DOHH2 (cell line): ENCODE measurements at regions not wholly inside any gene's neighbourhood (a gene's known extent, or its start where the extent isn't known, plus 50 kb on each side); places are given as distances from the start of the nearest gene placed in this dataset.

Experiments used
- H3F3A ChIP-seq: fragments of 200-600 bp; sonication (generic), shearing (Covaris generic); 2 replicates; pipeline ENCODE4 v1.6.0; 2016; ENCODE audit warnings: antibody characterized with exemption, mild to moderate bottlenecking; ENCODE audit not compliant: control insufficient read depth, insufficient read depth
- H3K27ac ChIP-seq: fragments of 200-600 bp; sonication (generic); 2 replicates; pipeline ENCODE4 v1.5.1; 2014; ENCODE audit warnings: low read depth, mild to moderate bottlenecking, low read length, moderate library complexity
- H3K27me3 ChIP-seq: fragments of 200-600 bp; sonication (generic); 2 replicates; pipeline ENCODE4 v1.6.1; 2014; ENCODE audit warnings: mild to moderate bottlenecking, low read length, mixed read lengths; ENCODE audit not compliant: control insufficient read depth
- H3K36me3 ChIP-seq: fragments of 200-600 bp; sonication (generic); 2 replicates; pipeline ENCODE4 v1.6.1; 2014; ENCODE audit warnings: mild to moderate bottlenecking, low read length, moderate library complexity, mixed read lengths; ENCODE audit not compliant: control insufficient read depth
- H3K4me1 ChIP-seq: fragments of 200-600 bp; sonication (generic); 2 replicates; pipeline ENCODE4 v1.6.1; 2014; ENCODE audit warnings: mild to moderate bottlenecking, low read length, mixed read lengths; ENCODE audit not compliant: control insufficient read depth
- H3K4me2 ChIP-seq: fragments of 200-600 bp; sonication (generic); 2 replicates; pipeline ENCODE4 v1.6.0; 2014; ENCODE audit warnings: mild to moderate bottlenecking, low read length, moderate library complexity
- H3K4me3 ChIP-seq: fragments of 200-600 bp; sonication (generic); 2 replicates; pipeline ENCODE4 v1.5.1; 2014; ENCODE audit warnings: mild to moderate bottlenecking, low read length, mixed read lengths
- H3K79me2 ChIP-seq: fragments of 200-600 bp; sonication (generic); 2 replicates; pipeline ENCODE4 v1.6.1; 2014; ENCODE audit warnings: mild to moderate bottlenecking, low read length, mixed read lengths; ENCODE audit not compliant: control insufficient read depth
- H3K9me2 ChIP-seq: fragments of 200-600 bp; sonication (generic); replicated peaks from 2 replicates; pipeline ENCODE4 v1.6.1; 2014; ENCODE audit warnings: mild to moderate bottlenecking, low read length, mixed read lengths; ENCODE audit not compliant: control insufficient read depth
- H3K9me3 ChIP-seq: fragments of 200-600 bp; sonication (generic); 2 replicates; pipeline ENCODE4 v1.6.1; 2014; ENCODE audit warnings: antibody characterized with exemption, low read length, mixed read lengths; ENCODE audit not compliant: control insufficient read depth, insufficient read depth
- H4K20me1 ChIP-seq: fragments of 200-600 bp; sonication (generic); 2 replicates; pipeline ENCODE4 v1.6.0; 2014; ENCODE audit warnings: low read depth, mild to moderate bottlenecking, antibody characterized with exemption, low read length, moderate library complexity; ENCODE audit not compliant: control insufficient read depth, insufficient read depth
- EZH2phosphoT487 ChIP-seq: fragments of 200-600 bp; sonication (generic); IDR thresholded peaks from 2 replicates; pipeline ENCODE4 v1.6.1; 2017; ENCODE audit warnings: borderline replicate concordance, mild to moderate bottlenecking, antibody characterized with exemption, low read length, moderate library complexity, mixed read lengths
- TF ChIP-seq, protein P1 (sequence below): fragments of 200-600 bp; sonication (generic); IDR thresholded peaks from one replicate; pipeline ENCODE4 v1.5.1; 2014; ENCODE audit warnings: antibody characterized with exemption, mild to moderate bottlenecking, low read depth, low read length; ENCODE audit not compliant: poor library complexity, severe bottlenecking

DNA sequence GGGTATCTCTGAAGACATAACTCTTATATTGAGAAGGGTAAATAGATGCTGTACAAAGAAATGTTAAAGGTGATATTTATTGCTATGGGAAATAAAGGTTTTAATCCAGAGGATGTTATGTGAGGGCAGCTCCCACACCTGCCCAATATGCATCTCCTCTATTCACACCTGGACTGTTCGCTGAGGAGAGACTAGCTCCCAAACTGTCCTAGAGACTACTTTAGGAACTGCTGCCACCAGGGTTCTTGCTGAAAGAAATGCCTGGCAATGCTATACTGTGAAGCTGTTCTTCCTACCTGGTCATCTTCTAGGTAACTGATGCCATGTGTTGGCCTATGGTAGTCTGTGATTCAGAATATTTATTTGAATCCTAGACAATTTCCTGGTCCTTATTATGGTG is 1421.5 kb upstream of the SPRY2 start:
- H4K20me1 ChIP-seq: no peaks in the 10 kb centered on the region
- no peaks in the 10 kb centered on the region for H3K36me3 ChIP-seq
- no peaks in the 10 kb centered on the region for H3K4me1 ChIP-seq
- H3K27me3 ChIP-seq: no peaks in the 10 kb centered on the region
- H3K9me3 ChIP-seq: no peaks in the 10 kb centered on the region
- H3F3A ChIP-seq: no peaks in the 10 kb centered on the region
- TF ChIP-seq EZH2phosphoT487: no peak
- TF ChIP-seq, protein P1, sequence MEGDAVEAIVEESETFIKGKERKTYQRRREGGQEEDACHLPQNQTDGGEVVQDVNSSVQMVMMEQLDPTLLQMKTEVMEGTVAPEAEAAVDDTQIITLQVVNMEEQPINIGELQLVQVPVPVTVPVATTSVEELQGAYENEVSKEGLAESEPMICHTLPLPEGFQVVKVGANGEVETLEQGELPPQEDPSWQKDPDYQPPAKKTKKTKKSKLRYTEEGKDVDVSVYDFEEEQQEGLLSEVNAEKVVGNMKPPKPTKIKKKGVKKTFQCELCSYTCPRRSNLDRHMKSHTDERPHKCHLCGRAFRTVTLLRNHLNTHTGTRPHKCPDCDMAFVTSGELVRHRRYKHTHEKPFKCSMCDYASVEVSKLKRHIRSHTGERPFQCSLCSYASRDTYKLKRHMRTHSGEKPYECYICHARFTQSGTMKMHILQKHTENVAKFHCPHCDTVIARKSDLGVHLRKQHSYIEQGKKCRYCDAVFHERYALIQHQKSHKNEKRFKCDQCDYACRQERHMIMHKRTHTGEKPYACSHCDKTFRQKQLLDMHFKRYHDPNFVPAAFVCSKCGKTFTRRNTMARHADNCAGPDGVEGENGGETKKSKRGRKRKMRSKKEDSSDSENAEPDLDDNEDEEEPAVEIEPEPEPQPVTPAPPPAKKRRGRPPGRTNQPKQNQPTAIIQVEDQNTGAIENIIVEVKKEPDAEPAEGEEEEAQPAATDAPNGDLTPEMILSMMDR: no peak
- H3K27ac ChIP-seq: no peak overlapping the region
- H3K4me3 ChIP-seq: no peak overlapping the region
- no peak overlapping the region for H3K4me2 ChIP-seq
- no peaks in the 10 kb centered on the region for H3K9me2 ChIP-seq
- H3K79me2 ChIP-seq: no peaks in the 10 kb centered on the region

DNA sequence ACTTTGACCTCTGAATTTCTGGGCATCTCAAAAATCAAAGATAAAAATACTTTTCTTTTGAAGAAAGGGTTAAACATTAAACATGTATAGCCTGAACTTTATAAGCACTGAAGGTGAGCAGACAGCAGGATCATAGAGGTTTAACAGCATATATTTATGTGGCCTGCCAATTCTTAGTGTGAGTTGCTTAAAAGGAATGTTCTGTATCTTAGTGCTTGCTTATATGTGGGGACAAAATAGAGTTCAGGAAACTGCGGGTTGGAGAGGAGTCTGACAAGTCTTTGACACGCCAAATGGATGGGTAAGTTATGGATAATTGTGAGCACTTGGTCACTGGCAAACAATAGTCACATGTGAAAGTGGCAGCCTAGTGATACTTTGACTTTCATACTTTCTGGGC is 1419.4 kb upstream of the SPRY2 start:
- Histone ChIP-seq H3K9me3 (no peaks in the 10 kb centered on the region), H3F3A (no peaks in the 10 kb centered on the region), H3K9me2 (no peaks in the 10 kb centered on the region), H4K20me1 (no peaks in the 10 kb centered on the region), H3K4me3 (no peak overlapping the region), H3K4me1 (no peaks in the 10 kb centered on the region), H3K27ac (no peak overlapping the region), H3K79me2 (no peaks in the 10 kb centered on the region), H3K4me2 (no peak overlapping the region), H3K36me3 (no peaks in the 10 kb centered on the region), H3K27me3 (no peaks in the 10 kb centered on the region)
- no peak for TF ChIP-seq EZH2phosphoT487
- TF ChIP-seq, protein P1: no peak

DNA sequence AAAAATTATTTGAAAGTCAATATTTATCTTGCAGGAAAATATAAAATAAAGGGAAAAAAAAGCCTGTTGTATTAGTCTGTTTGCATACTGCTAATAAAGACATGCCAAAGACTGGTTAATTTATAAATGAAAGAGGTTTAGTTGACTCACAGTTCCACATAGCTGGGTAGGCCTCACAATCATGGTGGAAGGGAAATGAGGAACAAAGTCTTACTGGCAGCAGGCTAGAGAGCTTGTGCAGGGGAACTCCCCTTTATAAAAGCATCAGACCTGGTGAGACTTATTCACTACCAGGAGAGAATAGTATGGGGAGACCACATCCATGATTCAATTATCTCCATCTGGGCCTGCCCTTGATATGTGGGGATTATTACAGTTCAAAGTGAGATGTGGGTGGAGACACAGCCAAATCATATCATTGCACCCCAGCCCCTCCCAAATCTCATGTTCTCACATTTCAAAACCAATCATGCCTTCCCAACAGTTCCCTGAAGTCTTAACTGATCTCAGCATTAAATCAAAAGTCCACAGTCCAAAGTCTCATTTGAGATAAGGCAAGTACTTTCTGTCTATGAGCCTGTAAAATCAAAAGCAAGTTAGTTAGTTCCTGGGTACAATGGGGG is 1416.5 kb upstream of the SPRY2 start:
- no peaks in the 10 kb centered on the region for H3K79me2 ChIP-seq
- H3K4me1 ChIP-seq: no peaks in the 10 kb centered on the region
- H4K20me1 ChIP-seq: no peaks in the 10 kb centered on the region
- H3K9me3 ChIP-seq: no peaks in the 10 kb centered on the region
- H3K4me2 ChIP-seq: no peak overlapping the region
- TF ChIP-seq, protein P1: no peak
- no peak for TF ChIP-seq EZH2phosphoT487
- no peak overlapping the region for H3K4me3 ChIP-seq
- no peaks in the 10 kb centered on the region for H3K27me3 ChIP-seq
- H3K27ac ChIP-seq: no peak overlapping the region
- no peaks in the 10 kb centered on the region for H3K36me3 ChIP-seq
- H3K9me2 ChIP-seq: no peaks in the 10 kb centered on the region
- H3F3A ChIP-seq: no peaks in the 10 kb centered on the region
